GM12865 (cell line): ENCODE measurements at regions not wholly inside any gene's neighbourhood (a gene's known extent, or its start where the extent isn't known, plus 50 kb on each side); places are given as distances from the start of the nearest gene placed in this dataset.

Source experiments
- DNase-seq: peaks from one replicate; pipeline ENCODE4 v3.0.0; 2010; ENCODE audit warnings: low read depth
- H3K4me3 ChIP-seq: 2 replicates; pipeline ENCODE4 v1.5.1; 2011; ENCODE audit warnings: mild to moderate bottlenecking, low read depth, low read length, control low read depth
- TF ChIP-seq, protein P1 (sequence below): IDR thresholded peaks from 2 replicates; pipeline ENCODE4 v1.5.1; 2011; ENCODE audit warnings: low read length, control low read depth, low read depth, inconsistent platforms; ENCODE audit not compliant: insufficient read depth; ENCODE audit errors: missing control alignments

DNA sequence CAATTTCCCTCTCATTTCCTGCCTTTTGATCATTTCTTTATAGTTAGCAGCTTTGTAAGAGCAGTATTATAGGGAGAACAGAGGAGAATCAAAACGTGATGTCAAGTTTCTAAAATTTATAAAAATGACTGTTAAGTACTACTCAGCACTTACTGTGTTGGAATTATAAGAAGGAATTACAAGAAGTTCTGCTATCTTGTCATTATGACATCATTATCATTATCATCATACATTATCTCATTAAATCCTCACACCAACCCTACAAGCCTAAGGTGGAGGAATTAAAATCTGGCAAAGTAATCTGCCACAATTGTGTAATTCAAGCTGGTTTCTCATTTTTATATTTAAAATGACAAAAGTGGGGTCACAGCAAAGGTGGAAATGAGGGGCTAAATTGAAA, 316.2 kb upstream of the CD180 start:
- H3K4me3 ChIP-seq = no peak overlapping the region
- TF ChIP-seq, protein P1, sequence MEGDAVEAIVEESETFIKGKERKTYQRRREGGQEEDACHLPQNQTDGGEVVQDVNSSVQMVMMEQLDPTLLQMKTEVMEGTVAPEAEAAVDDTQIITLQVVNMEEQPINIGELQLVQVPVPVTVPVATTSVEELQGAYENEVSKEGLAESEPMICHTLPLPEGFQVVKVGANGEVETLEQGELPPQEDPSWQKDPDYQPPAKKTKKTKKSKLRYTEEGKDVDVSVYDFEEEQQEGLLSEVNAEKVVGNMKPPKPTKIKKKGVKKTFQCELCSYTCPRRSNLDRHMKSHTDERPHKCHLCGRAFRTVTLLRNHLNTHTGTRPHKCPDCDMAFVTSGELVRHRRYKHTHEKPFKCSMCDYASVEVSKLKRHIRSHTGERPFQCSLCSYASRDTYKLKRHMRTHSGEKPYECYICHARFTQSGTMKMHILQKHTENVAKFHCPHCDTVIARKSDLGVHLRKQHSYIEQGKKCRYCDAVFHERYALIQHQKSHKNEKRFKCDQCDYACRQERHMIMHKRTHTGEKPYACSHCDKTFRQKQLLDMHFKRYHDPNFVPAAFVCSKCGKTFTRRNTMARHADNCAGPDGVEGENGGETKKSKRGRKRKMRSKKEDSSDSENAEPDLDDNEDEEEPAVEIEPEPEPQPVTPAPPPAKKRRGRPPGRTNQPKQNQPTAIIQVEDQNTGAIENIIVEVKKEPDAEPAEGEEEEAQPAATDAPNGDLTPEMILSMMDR = no peak
- no peak for DNase-seq

DNA sequence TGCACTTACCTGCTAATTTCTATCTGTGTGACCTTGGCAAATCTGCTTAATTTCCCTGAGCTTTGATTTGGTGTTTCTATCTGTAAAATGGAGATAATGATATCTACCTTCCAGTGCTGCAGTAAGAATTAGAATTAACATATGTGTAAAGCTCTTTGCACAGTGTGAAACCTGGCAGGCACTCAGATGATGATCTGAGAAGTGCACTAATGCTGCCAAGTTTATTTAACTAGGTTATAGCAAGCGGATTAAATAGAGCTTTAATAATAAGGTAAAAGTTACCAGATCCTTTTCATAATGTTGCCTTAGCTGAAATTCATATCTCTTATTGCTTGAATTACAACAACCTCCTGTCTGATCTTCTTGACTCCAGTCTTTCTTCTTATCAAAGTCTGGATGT, 315.3 kb upstream of the CD180 start:
- no peak for DNase-seq
- TF ChIP-seq, protein P1 = no peak
- no peak overlapping the region for H3K4me3 ChIP-seq

DNA sequence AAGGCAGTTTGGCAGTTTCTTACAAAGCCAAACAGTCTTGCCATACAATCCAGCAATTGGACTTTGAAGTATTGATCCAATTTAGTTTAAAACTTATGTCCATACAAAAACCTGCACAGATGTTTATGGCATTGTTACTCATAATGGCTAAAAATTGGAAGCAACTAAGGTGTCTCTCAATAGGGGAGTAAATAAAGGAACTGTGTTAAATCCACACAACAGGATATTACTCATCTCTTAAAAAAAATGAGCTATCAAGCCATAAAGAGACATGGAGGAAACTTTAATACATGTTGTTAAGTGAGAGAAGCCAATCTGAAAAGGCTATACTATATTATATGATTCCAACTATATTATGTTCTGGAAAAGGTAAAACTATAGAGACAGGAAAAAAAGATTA, 313.6 kb upstream of the CD180 start:
- TF ChIP-seq, protein P1 = no peak
- no peak overlapping the region for H3K4me3 ChIP-seq
- no peak for DNase-seq

DNA sequence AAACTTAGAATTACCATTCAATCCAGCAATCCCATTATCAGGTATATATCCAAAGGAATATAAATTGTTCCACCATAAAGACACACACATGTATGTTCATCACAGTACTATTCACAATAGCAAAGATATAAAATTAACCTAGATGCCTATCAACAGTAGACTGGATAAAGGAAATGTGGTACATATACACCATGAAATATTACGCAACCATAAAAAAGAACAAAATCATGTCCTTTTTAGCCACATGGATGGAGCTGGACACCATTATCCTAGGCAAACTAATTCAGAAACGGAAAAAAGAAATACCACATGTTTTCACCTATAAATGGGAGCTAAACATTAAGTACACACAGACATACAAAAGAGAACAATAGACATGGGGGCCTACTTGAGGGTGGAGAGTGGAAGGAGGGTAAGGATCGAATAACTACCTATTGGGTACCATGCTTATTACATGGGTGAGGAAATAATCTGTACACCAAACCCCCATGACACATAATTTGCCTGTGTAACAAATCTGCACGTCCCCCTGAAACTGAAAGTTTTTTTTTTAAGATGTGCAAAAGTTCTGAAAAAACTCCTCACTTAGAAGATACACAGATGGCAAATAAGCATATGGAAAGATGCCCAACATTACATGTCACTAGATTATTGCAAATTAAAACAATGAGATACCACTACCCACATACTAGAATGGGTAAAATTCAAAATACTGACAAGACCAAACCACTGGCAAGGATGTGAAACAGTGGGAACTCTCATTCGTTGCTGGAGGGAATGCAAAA, 313.0 kb upstream of the CD180 start:
- TF ChIP-seq, protein P1 = no peak
- H3K4me3 ChIP-seq = no peak overlapping the region
- no peak for DNase-seq

DNA sequence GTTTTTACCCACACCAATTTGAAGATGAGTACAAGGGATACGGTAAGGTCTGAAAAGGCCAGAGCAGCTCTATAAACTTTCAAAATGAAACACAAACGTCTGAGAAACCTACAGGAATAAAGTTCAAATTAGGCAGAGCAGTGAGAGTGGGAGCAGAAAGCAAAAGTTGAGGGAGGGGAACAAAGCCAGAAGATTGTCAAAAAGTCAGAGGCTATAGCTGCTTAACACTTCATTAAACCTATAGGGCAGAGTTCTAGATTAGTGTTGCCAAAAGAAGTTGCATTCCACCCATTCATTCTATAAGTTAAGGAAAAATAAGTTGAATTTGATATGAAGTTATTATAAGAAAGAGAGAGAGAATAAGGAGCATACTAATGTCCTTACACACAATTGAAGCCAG, 309.6 kb upstream of the CD180 start:
- DNase-seq = no peak
- H3K4me3 ChIP-seq = no peak overlapping the region
- TF ChIP-seq, protein P1 = no peak

DNA sequence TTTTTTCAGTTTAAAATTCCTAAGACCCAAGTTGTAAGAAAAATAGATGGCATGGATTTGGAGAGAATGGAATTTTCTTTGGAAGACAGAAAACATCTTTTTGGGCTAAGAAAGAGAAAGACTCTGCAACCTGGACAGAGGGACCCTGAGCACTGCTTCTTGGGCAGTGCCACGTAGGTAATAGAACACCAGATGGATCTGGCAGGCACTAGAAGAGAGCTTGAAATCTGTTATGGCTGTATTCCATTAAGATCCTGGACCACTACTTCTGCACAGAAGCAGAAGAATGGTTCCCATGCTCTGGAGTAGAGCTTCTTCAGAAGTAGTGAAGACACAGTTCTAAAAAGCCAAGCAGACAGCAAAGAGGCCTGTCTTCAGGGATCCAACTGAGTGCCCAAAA, 306.4 kb upstream of the CD180 start:
- no peak overlapping the region for H3K4me3 ChIP-seq
- no peak for DNase-seq
- TF ChIP-seq, protein P1 = no peak

DNA sequence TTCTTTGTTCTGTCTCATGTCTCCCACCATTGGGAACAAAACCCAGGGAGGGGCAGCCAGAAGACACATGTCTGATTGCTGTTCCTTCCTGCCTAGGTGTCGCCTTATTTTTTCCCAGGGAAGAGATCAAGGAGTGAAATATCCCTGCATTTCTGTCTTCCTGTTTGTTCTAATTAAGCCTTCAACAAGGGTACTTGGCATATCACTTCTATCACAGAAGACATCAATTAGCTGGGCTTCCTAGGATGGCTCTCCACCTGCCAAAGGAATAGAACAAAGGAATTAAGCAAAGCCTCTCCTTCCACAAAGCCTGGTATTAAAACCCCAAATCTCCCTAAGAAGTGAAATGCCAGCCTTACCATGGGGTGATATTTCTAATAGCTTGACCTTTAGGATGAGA, 299.5 kb upstream of the CD180 start:
- no peak for DNase-seq
- TF ChIP-seq, protein P1 = no peak
- H3K4me3 ChIP-seq = no peak overlapping the region
